Inferior parietal cortex (tissue), 1 donor: ENCODE measurements at regions not wholly inside any gene's neighbourhood (a gene's known extent, or its start where the extent isn't known, plus 50 kb on each side); places are given as distances from the start of the nearest gene placed in this dataset.
"Not testable (repeated sequence)": the region's sequence is repeated elsewhere in the genome, so short reads cannot be mapped to it uniquely, and the experiment has no call there.

ENCODE experiments used
- DNase-seq: peaks from one replicate; pipeline ENCODE4 v3.0.0-alpha.2; 2016; ENCODE audit errors: extremely low spot score

DNA sequence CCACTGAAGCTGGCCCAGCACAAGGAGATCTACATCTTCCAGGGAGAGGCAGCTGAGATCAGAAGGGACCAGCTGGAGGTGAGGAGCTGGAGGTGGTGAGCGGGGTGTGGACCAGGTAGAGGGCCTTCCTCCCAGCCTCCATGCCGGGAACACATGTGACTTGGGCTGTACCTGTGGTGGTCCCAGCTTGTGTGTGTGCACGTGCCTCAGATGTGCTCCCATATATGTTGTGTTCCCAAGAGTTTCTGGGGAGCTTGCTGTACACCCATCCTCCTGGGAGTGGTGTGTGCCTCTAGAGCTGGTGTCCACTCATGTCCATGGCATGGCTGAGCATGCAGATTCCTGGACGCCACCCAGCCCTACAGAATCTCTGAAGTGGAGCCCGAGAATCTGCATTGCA lies 183.7 kb upstream of the AKAP13 start:
- not testable (repeated sequence) for DNase-seq

DNA sequence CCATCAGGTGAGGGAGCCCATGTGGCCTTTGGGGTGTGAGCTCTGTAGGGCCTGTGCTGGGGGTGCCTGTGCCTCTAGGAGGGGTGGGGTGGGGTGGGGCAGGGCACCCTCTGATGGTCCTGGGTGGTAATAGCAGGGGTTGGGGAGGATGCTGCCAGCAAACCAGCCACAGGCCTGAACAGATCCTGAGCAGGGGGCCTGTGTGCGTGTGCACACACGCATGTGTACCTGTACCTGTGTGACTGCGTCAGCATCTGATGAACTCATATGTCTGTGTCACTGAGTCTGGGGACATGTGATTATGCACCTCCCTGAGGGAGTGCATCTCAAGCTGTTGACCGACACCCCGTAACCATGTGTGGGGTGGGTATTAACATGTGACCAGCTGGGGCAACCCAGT lies 182.8 kb upstream of the AKAP13 start:
- not testable (repeated sequence) for DNase-seq

DNA sequence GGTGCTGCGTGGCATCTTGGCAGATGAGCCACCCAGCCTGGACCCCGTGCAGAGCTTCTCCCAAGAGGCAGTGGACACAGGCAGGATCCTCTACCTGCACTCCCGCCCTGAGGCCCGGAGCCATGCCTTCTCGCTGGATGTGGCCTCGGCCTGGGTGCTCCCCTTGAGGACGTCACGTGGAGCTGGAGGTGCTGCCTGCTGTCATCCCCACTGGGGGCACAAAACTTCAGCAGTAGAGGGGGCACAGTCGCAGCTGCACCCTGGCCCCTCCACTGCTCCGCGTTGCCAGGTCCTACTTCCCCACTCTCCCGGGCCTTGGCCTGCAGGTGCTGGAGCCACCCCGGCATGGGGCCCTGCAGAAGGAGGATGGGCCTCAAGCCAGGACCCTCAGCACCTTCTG lies 182.0 kb upstream of the AKAP13 start:
- not testable (repeated sequence) for DNase-seq

DNA sequence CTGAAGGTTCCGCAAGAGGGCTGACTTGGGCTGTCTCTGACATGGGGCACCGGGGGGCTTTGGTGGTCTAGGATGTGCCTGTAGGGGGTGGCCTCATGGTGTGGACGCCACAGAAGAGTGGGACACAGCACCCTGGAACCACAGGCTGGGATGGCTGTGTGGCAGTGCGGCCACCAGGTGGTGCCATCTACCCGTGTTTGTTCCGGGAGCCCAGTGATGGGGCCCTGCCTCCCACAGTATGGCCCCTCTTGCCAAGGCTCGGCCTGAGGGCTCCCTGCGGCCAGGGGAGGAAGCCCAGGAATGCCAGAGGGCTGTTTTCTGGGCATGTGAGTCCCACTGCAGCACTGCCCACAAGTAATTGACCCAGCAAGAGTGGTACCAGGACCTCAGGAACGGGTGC lies 180.2 kb upstream of the AKAP13 start:
- not testable (repeated sequence) for DNase-seq

DNA sequence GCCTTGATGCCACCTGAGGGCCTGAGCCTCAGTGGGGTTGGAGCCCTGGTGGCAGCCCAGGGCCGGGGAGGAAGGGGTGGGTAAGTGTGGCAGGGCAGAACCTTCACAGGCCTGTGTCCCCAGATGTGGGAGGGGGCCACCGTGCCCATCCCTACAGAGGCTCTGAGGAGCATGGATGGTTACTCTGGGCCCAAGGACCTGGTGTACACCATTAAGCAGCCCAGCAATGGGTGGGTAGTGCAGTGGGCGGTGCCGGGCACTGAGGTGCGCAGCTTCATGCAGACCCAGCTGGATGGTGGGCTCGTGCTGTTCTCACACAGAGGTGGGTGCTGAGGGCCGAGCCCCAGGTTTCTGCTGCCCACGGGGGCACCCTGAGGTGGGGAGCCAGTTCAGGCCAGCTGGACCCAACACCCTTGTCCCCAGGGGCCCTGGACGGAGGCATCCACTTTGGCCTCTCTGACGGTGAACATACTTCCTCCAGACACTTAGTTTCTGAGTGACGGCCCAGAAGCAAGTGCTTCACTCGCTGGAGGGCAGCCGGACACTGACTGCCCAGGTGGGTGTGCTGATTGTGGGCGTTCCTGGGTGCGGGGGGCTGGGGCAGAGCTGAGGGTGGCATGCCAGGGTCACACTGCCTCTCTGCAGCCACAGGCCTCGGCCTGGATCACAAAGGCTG lies 179.1 kb upstream of the AKAP13 start:
- not testable (repeated sequence) for DNase-seq

DNA sequence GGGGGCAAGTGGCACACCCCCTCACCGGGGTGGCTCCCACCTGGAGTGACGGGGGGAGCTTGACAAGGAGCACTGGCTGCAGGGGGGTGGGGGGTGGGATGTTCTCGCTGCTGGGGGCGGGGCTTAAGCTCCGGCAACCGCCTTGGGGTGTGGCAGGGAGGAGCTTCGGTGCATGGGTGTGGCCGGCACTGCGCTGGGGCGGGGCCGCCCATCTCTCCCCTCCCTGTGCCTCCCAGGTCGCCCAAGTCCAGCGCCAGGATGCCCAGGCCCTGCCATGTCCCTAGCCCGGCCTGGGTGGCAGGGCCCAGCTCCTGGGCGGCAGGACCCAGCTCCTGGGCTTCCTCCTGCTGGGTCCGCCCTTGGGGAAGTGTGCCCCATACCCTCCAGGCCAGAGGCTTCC lies 175.9 kb upstream of the AKAP13 start:
- DNase-seq, result not testable (repeated sequence)

- DNase-seq, result not testable (repeated sequence)
Measured at GRCh38 chr15:85233791-85234325, 146.5 kb upstream of the AKAP13 start.

DNA sequence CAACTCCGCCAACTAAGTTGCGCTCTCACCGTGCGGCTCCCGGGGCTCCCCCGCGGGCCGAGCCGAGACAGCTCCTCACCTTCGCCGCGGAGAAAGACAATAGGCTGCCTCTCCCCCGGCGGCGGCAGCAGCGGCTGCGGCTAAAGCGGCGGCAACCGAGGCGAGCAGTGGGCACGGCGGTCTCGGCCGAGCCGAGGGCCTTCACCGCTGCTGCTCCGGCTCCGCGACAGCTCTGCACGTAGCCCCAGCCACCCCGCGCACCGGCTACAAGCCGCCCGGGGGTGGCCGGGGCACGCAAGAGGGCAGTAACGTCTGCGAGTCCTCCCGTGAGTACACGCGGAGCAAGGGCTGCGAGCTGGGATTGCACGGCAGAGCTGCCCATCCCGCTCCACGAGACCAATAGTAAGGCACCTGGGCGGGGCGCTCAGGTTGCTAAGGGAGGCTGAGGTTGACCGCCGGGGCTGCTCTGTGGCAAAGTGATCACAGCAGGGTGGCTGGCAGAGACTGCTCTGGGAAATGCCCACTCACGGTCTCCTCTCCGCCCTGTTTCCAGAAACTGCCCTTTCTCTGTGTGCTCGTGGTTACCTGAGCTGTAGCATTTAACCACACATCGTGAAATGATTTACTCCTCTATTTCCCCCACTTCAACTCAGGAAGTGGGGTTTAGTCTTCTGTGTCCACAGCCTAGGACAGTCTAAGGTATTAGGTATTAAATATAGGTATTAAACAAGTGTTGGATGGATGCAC lies 145.8 kb upstream of the AKAP13 start:
- not testable (repeated sequence) for DNase-seq

- not testable (repeated sequence) for DNase-seq
Measured at GRCh38 chr15:85244056-85244455, 136.3 kb upstream of the AKAP13 start.

- DNase-seq, result not testable (repeated sequence)
Measured at GRCh38 chr15:85250938-85251542, 129.4 kb upstream of the AKAP13 start.

GRCh38 chr15:85253196-85253915 lies 127.0 kb upstream of the AKAP13 start:
- not testable (repeated sequence) for DNase-seq

- not testable (repeated sequence) for DNase-seq
Measured at GRCh38 chr15:85254961-85255360, 125.4 kb upstream of the AKAP13 start.

GRCh38 chr15:85255502-85255901 lies 124.9 kb upstream of the AKAP13 start:
- not testable (repeated sequence) for DNase-seq

GRCh38 chr15:85256009-85256997 lies 124.1 kb upstream of the AKAP13 start:
- not testable (repeated sequence) for DNase-seq

GRCh38 chr15:85258062-85258445 lies 122.3 kb upstream of the AKAP13 start:
- not testable (repeated sequence) for DNase-seq

DNA sequence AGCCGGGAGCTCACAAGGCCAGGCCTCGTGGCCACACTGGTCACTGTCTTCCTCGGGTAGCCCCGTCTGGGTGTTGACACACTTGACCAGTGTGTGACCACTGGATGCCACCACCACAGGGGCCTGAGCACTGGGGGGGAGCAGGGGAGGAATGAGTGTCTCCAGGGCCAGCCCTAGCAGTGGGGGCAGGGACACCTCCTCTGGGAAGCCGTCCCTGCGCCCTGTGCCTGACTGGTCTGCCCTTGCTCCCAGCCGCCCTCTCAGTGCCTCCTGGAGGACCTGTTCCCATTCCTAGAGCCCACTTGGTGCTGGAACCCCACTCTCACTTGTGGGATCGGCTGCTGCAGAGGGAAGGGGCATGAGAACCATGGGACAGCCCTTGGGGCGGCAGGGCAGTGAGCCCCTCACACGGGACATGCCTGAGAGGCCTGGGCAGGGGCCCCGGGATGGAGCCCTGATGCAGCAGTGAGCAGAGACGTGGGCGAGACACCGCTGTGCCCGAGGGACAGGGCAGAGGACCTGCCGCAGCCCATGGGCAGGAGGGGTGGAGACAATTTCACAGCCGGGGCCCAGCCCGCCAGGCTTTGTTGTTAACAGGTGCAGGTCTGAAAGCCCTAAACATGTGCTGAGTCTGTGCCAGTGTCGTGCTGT lies 121.7 kb upstream of the AKAP13 start:
- not testable (repeated sequence) for DNase-seq

DNA sequence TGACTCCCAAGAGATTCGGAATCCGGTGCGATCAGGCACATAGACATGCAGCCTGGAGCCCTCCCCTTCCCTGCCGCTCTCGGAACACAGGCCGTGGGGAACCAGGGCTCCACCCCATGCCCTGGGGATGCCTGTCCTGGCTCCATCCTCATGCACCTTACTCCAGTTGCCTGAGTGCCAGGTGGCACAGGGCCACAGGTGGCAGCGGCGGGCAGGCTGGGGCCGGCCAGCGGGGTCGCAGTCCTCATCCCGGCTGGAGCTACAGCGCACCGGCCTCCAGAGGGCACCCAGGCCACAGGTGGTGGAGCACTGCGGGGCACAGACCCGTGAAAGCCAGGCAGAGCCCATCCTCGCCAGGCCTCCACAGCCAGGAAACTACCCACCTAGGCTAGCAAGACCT lies 119.9 kb upstream of the AKAP13 start:
- DNase-seq, result not testable (repeated sequence)

GRCh38 chr15:85262461-85263055 lies 117.8 kb upstream of the AKAP13 start:
- not testable (repeated sequence) for DNase-seq

- DNase-seq, result not testable (repeated sequence)
Measured at GRCh38 chr15:85263842-85264440, 116.5 kb upstream of the AKAP13 start.
